ENCODE measurements at regions not wholly inside any gene's neighbourhood (a gene's known extent, or its start where the extent isn't known, plus 50 kb on each side); places are given as distances from the start of the nearest gene placed in this dataset.

- DNase-seq (ENCODE audit: low spot score), result no peak
Measured at GRCh38 chr17:73953206-73954033, 250.1 kb upstream of the RPL38 start.

- no peak for DNase-seq (ENCODE audit: low spot score)
Measured at GRCh38 chr17:73954951-73955350, 248.5 kb upstream of the RPL38 start.

- no peak for DNase-seq (ENCODE audit: low spot score)
Measured at GRCh38 chr17:73955616-73956015, 247.9 kb upstream of the RPL38 start.

- no peak for DNase-seq (ENCODE audit: low spot score)
Measured at GRCh38 chr17:73956169-73956568, 247.3 kb upstream of the RPL38 start.

GRCh38 chr17:73956595-73957465, 246.6 kb upstream of the RPL38 start:
- peak; percentile 23 for DNase-seq (ENCODE audit: low spot score)

- no peak for DNase-seq (ENCODE audit: low spot score)
Measured at GRCh38 chr17:73957564-73957963, 245.9 kb upstream of the RPL38 start.

- DNase-seq (ENCODE audit: low spot score), result no peak
Measured at GRCh38 chr17:73958453-73958852, 245.0 kb upstream of the RPL38 start.

GRCh38 chr17:73960469-73960868, 243.0 kb upstream of the RPL38 start:
- DNase-seq (ENCODE audit: low spot score), result no peak

GRCh38 chr17:73962308-73962707, 241.2 kb upstream of the RPL38 start:
- DNase-seq (ENCODE audit: low spot score), result no peak

GRCh38 chr17:73968680-73969079, 234.8 kb upstream of the RPL38 start:
- DNase-seq (ENCODE audit: low spot score), result no peak

GRCh38 chr17:73969956-73970355, 233.5 kb upstream of the RPL38 start:
- no peak for DNase-seq (ENCODE audit: low spot score)

GRCh38 chr17:73971127-73971526, 232.4 kb upstream of the RPL38 start:
- no peak for DNase-seq (ENCODE audit: low spot score)

- DNase-seq (ENCODE audit: low spot score), result no peak
Measured at GRCh38 chr17:73972056-73972455, 231.4 kb upstream of the RPL38 start.

GRCh38 chr17:73972901-73973300, 230.6 kb upstream of the RPL38 start:
- no peak for DNase-seq (ENCODE audit: low spot score)

GRCh38 chr17:73973586-73974409, 229.7 kb upstream of the RPL38 start:
- no peak for DNase-seq (ENCODE audit: low spot score)

GRCh38 chr17:73974536-73974935, 228.9 kb upstream of the RPL38 start:
- no peak for DNase-seq (ENCODE audit: low spot score)

GRCh38 chr17:73976147-73976546, 227.3 kb upstream of the RPL38 start:
- no peak for DNase-seq (ENCODE audit: low spot score)

GRCh38 chr17:73976676-73977521, 226.6 kb upstream of the RPL38 start:
- no peak for DNase-seq (ENCODE audit: low spot score)

GRCh38 chr17:73980517-73980916, 223.0 kb upstream of the RPL38 start:
- no peak for DNase-seq (ENCODE audit: low spot score)

- no peak for DNase-seq (ENCODE audit: low spot score)
Measured at GRCh38 chr17:73982871-73983270, 220.6 kb upstream of the RPL38 start.
